ENCODE measurements at regions not wholly inside any gene's neighbourhood (a gene's known extent, or its start where the extent isn't known, plus 50 kb on each side); places are given as distances from the start of the nearest gene placed in this dataset.

- no peak for DNase-seq (ENCODE audit: low read depth)
- TF ChIP-seq CTCF (IDR thresholded peaks at IDR 0.05; ENCODE audit: control insufficient read depth, extremely low read depth, insufficient read depth): no peak
- no peak overlapping the region for H3K4me3 ChIP-seq (ENCODE audit: low read depth, low read length)
Observed at GRCh38 chr4:186814535-186815070, 90.9 kb upstream of the FAT1 start.

DNA sequence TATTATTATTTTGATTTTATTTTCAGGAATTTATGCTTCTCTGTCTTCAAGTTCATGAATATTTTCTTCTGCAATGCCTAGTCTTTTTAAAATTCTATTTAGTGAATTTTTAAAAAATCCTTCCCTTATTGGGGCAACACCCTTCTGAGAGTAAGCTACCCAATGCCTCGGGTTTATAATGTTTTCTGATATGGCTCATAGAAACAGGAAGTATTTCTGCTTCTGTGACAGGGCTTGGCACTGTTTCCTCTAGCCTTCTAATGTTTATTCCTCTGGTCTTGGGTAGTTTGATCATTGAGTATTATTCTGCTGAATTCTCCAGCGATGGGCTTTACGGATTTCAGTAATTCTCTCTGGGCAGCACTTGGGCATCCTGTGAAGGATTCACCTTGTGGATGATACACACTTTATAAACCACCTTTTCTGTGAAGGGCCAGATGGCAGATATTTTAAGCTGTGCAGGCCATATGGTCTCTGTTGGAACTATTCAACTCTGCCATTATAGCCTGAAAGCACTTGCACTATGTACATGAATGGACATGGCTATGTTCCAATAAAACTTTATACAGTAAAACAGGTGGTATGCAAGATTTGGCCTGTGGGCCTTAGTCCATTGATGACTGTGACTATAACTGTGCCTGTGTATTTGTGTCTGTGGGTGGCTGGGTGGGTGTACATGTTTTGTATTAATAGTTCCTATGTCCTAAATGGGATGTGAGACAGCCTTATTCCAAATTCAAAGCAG lies 95.9 kb upstream of the FAT1 start:
- no peak for TF ChIP-seq CTCF (IDR thresholded peaks at IDR 0.05; ENCODE audit: control insufficient read depth, extremely low read depth, insufficient read depth)
- no peak for DNase-seq (ENCODE audit: low read depth)
- no peak overlapping the region for H3K4me3 ChIP-seq (ENCODE audit: low read depth, low read length)

DNA sequence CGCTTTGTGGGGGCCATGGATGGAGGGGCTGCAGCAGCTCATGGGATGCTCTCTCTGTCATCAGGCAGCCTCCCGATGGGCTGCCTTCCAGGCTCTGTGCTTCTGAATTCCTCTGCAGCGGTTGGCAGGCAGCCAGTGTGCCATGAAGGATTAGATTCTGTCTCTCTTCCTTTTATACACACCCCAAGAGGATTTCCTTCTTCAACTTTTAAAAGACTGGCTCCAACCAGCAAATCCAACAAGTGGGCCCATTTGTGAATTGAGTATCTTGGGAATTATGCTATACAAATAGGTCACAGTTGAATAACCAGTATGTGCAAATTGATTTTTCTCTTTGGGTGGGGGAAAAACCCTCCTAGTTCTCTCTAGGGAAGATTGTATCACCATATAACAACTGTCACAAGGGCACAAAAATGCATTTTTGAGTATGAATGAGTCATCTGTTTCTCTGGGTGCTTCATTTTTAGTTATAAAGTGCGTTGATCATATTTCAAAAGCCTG lies 96.8 kb upstream of the FAT1 start:
- no peak for DNase-seq (ENCODE audit: low read depth)
- no peak overlapping the region for H3K4me3 ChIP-seq (ENCODE audit: low read depth, low read length)
- no peak for TF ChIP-seq CTCF (IDR thresholded peaks at IDR 0.05; ENCODE audit: control insufficient read depth, extremely low read depth, insufficient read depth)

GRCh38 chr4:186823989-186824388 lies 100.3 kb upstream of the FAT1 start:
- no peak for DNase-seq (ENCODE audit: low read depth)
- H3K4me3 ChIP-seq (ENCODE audit: low read depth, low read length): no peak overlapping the region
- no peak for TF ChIP-seq CTCF (IDR thresholded peaks at IDR 0.05; ENCODE audit: control insufficient read depth, extremely low read depth, insufficient read depth)

- no peak overlapping the region for H3K4me3 ChIP-seq (ENCODE audit: low read depth, low read length)
- no peak for TF ChIP-seq CTCF (IDR thresholded peaks at IDR 0.05; ENCODE audit: control insufficient read depth, extremely low read depth, insufficient read depth)
- no peak for DNase-seq (ENCODE audit: low read depth)
Observed at GRCh38 chr4:186825069-186825468, 101.4 kb upstream of the FAT1 start.

GRCh38 chr4:186826006-186826405 lies 102.3 kb upstream of the FAT1 start:
- TF ChIP-seq CTCF (IDR thresholded peaks at IDR 0.05; ENCODE audit: control insufficient read depth, extremely low read depth, insufficient read depth): no peak
- DNase-seq (ENCODE audit: low read depth): peak; percentile 76
- no peak overlapping the region for H3K4me3 ChIP-seq (ENCODE audit: low read depth, low read length)
